ENCODE measurements at regions not wholly inside any gene's neighbourhood (a gene's known extent, or its start where the extent isn't known, plus 50 kb on each side); places are given as distances from the start of the nearest gene placed in this dataset.

DNA sequence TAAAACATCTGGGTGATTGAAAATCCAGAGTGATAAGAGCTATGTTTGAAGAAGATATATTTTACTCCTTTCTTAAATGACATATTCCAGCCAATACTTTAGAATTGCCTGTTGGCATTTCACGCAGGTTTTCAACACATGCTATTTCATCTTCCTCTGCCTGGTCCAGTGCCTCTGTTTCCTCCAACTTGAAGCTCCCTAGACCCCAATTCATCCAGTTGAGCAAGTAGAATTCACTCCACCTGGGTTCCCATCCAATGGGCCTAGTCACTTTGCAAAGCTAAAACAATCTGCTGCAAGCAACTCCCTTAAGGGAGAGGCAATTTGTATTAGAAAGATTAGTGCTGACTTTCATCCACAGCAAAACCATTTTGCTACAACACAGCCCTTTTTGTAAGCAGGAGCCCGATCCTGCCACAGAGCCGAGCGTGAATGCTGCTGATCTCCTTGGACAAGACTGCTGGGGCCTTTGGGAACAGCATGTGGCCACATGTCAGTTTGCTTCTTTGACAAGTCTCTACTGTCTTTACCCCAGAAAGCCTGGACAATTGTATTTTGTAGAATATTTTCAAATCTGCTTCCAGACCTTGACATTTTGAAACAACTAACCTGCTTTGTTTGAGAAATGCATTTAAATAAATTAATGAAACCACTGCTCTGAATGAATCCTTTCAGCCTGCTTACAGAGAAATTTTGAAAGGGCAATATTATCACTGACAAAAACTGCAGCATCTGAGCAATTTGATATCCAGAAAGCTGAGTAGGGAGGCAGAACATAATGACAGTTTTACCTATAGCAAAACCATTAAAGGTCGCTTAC is 259.1 kb downstream of the TDRD15 start:
- TF ChIP-seq RCOR1 (IDR thresholded peaks at IDR 0.05; ENCODE audit: insufficient replicate concordance, low read length) (no peak), CEBPB (IDR thresholded peaks at IDR 0.05; ENCODE audit: low read depth, low read length) (no peak), BHLHE40 (IDR thresholded peaks at IDR 0.05; ENCODE audit: low read depth, low read length) (no peak), SMC3 (IDR thresholded peaks at IDR 0.05; ENCODE audit: low read depth, low read length) (no peak), RFX5 (IDR thresholded peaks at IDR 0.05; ENCODE audit: low read depth, low read length) (no peak), RAD21 (IDR thresholded peaks at IDR 0.05; ENCODE audit: low read length) (no peak), FOS (IDR thresholded peaks at IDR 0.05; ENCODE audit: low read depth, low read length) (no peak), MAZ (IDR thresholded peaks at IDR 0.05; ENCODE audit: borderline replicate concordance, low read depth, low read length) (no peak), MXI1 (IDR thresholded peaks at IDR 0.05; ENCODE audit: borderline replicate concordance, low read depth, low read length) (no peak), NFE2L2 (IDR thresholded peaks at IDR 0.05; ENCODE audit: low read depth, low read length) (no peak), MAFK (IDR thresholded peaks at IDR 0.05; ENCODE audit: low read depth, low read length) (no peak), POLR2A (IDR thresholded peaks at IDR 0.05; ENCODE audit: low read depth, low read length) (no peak), CHD1 (IDR thresholded peaks at IDR 0.05; ENCODE audit: low read depth, low read length) (no peak)
- TF ChIP-seq, protein P1, sequence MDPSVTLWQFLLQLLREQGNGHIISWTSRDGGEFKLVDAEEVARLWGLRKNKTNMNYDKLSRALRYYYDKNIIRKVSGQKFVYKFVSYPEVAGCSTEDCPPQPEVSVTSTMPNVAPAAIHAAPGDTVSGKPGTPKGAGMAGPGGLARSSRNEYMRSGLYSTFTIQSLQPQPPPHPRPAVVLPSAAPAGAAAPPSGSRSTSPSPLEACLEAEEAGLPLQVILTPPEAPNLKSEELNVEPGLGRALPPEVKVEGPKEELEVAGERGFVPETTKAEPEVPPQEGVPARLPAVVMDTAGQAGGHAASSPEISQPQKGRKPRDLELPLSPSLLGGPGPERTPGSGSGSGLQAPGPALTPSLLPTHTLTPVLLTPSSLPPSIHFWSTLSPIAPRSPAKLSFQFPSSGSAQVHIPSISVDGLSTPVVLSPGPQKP (IDR thresholded peaks at IDR 0.05; ENCODE audit: borderline replicate concordance, low read depth, low read length), result no peak
- TF ChIP-seq, protein P2, sequence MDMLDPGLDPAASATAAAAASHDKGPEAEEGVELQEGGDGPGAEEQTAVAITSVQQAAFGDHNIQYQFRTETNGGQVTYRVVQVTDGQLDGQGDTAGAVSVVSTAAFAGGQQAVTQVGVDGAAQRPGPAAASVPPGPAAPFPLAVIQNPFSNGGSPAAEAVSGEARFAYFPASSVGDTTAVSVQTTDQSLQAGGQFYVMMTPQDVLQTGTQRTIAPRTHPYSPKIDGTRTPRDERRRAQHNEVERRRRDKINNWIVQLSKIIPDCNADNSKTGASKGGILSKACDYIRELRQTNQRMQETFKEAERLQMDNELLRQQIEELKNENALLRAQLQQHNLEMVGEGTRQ (IDR thresholded peaks at IDR 0.05; ENCODE audit: low read depth, low read length), result no peak
- TF ChIP-seq, protein P3, sequence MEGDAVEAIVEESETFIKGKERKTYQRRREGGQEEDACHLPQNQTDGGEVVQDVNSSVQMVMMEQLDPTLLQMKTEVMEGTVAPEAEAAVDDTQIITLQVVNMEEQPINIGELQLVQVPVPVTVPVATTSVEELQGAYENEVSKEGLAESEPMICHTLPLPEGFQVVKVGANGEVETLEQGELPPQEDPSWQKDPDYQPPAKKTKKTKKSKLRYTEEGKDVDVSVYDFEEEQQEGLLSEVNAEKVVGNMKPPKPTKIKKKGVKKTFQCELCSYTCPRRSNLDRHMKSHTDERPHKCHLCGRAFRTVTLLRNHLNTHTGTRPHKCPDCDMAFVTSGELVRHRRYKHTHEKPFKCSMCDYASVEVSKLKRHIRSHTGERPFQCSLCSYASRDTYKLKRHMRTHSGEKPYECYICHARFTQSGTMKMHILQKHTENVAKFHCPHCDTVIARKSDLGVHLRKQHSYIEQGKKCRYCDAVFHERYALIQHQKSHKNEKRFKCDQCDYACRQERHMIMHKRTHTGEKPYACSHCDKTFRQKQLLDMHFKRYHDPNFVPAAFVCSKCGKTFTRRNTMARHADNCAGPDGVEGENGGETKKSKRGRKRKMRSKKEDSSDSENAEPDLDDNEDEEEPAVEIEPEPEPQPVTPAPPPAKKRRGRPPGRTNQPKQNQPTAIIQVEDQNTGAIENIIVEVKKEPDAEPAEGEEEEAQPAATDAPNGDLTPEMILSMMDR (conservative IDR thresholded peaks at IDR 0.05; ENCODE audit: low read depth, low read length), result no peak
- no peak overlapping the region for H3K56ac ChIP-seq (ENCODE audit: extremely low read depth, insufficient read depth, low read length)
- H3K14ac ChIP-seq (replicated peaks; ENCODE audit: low read depth, low read length), result no peak overlapping the region
- no peaks in the 10 kb centered on the region for H3K27me3 ChIP-seq (ENCODE audit: control insufficient read depth, insufficient read depth, low read length)
- H3K36me3 ChIP-seq (ENCODE audit: control insufficient read depth, insufficient read depth, low read length), result no peaks in the 10 kb centered on the region
- no peaks in the 10 kb centered on the region for H4K20me1 ChIP-seq (ENCODE audit: insufficient read depth, low read length)
- WGBS, 2 experiments (ENCODE audit: extremely low coverage in 2 of 2, insufficient read length in 1 of 2), result 100% methylated on average over 1 of the region's 5 CpGs; no CpG with 5 or more reads in 1 of the 2 experiments
- H3K4me3 ChIP-seq (ENCODE audit: insufficient read depth, low read depth, low read length), result no peak overlapping the region
- H3K4me2 ChIP-seq (ENCODE audit: low read depth, low read length), result no peak overlapping the region
- no peaks in the 10 kb centered on the region for H3K79me1 ChIP-seq (ENCODE audit: low read depth in 1 of 2, low read length in 2 of 2)
- no peaks in the 10 kb centered on the region for H3K9me1 ChIP-seq (ENCODE audit: insufficient read depth, low read length)
- no TSS peak for BruUV-seq (replicated peaks)
- dilution Hi-C loops (cut with HindIII; ENCODE audit: low sequenced_read_pairs, unreplicated experiment) (no loop called here), intact Hi-C loops (cut with micrococcal nuclease) (no loop called here), in situ Hi-C loops (cut with MboI; ENCODE audit: low sequenced_read_pairs) (no loop called here)
- H3K4me1 ChIP-seq (ENCODE audit: control insufficient read depth, insufficient read depth, low read length), result no peaks in the 10 kb centered on the region
- H4K91ac ChIP-seq (ENCODE audit: insufficient read depth, low read depth, low read length), result no peak overlapping the region
- no peak overlapping the region for H3K4ac ChIP-seq (ENCODE audit: low read depth, low read length)
- DNase-seq (no peak), ATAC-seq (ENCODE audit: low read depth) (no peak)
- H4K8ac ChIP-seq (ENCODE audit: low read depth in 2 of 2, low read length in 2 of 2), result no peak overlapping the region
- ChIA-PET CTCF (no interaction called here), POLR2A (ENCODE audit: unreplicated experiment) (no interaction called here)
- H2AK5ac ChIP-seq (ENCODE audit: low read depth, low read length), result no peak overlapping the region
- no peak overlapping the region for H2AFZ ChIP-seq (replicated peaks; ENCODE audit: low read length, poor library complexity)
- H3K23ac ChIP-seq (ENCODE audit: low read depth, low read length), result no peak overlapping the region
- no peak overlapping the region for H2BK120ac ChIP-seq (ENCODE audit: low read depth, low read length)
- H3K9ac ChIP-seq (ENCODE audit: low read depth, low read length), result no peak overlapping the region
- no peak overlapping the region for H3K18ac ChIP-seq (ENCODE audit: low read depth, low read length)
- H3K9me3 ChIP-seq (ENCODE audit: control insufficient read depth, insufficient read depth, low read length), result no peaks in the 10 kb centered on the region
- H2BK5ac ChIP-seq (ENCODE audit: low read depth, low read length, poor library complexity, severe bottlenecking), result no peak overlapping the region
- no peak overlapping the region for H2BK20ac ChIP-seq (ENCODE audit: low read depth, low read length)
- H2BK15ac ChIP-seq (ENCODE audit: low read depth, low read length), result no peak overlapping the region
- no peak overlapping the region for H2AK9ac ChIP-seq (replicated peaks; ENCODE audit: low read depth, low read length, poor library complexity)
- no peak overlapping the region for H4K5ac ChIP-seq (ENCODE audit: low read depth, low read length)
- no peak overlapping the region for H3K27ac ChIP-seq (ENCODE audit: insufficient read depth, low read length)

All from IMR-90 (cell line).